ENCODE measurements at regions not wholly inside any gene's neighbourhood (a gene's known extent, or its start where the extent isn't known, plus 50 kb on each side); places are given as distances from the start of the nearest gene placed in this dataset.

DNA sequence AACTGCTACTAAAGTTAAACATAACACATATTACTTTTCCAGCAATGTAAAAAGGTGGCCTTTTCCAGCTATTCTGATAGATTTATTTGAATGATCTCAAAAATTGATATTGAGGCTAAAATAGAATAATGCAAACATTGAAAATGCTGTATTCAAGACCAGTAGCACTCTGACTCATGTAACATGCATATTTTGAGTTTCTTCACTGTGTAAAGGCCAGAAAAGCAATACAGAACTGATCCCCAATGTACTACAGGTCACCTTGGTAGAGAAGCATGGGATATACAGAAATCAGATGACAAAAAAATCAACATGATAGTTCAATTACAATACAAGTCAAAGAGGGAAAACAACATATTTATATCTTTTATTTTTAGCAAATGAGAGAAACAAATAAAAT is 419.6 kb downstream of the DIPK2A start:
- Mint-ChIP-seq H3K4me3 (no peak overlapping the region), H3K36me3 (ENCODE audit: low read depth) (no peaks in the 10 kb centered on the region), H3K27ac (no peak overlapping the region), H3K4me1 (peaks cover 6% of the 10 kb centered on the region; the same call in 1 of the 3 replicates), H3K27me3 (ENCODE audit: insufficient read depth, low read depth, poor library complexity) (no peaks in the 10 kb centered on the region), H3K9me3 (no peaks in the 10 kb centered on the region)
- no peaks in the 10 kb centered on the region for H3K4me1 ChIP-seq (ENCODE audit: insufficient read depth)
- ATAC-seq: no peak
- H3K4me2 ChIP-seq: no peak overlapping the region
- TF ChIP-seq, protein P1, sequence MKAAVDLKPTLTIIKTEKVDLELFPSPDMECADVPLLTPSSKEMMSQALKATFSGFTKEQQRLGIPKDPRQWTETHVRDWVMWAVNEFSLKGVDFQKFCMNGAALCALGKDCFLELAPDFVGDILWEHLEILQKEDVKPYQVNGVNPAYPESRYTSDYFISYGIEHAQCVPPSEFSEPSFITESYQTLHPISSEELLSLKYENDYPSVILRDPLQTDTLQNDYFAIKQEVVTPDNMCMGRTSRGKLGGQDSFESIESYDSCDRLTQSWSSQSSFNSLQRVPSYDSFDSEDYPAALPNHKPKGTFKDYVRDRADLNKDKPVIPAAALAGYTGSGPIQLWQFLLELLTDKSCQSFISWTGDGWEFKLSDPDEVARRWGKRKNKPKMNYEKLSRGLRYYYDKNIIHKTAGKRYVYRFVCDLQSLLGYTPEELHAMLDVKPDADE (IDR thresholded peaks at IDR 0.05): no peak
- TF ChIP-seq EZH2phosphoT487 (IDR thresholded peaks at IDR 0.05; ENCODE audit: unreplicated experiment) (no peak), NANOG (IDR thresholded peaks at IDR 0.05; ENCODE audit: borderline replicate concordance) (no peak), POLR2AphosphoS5 (IDR thresholded peaks at IDR 0.05; ENCODE audit: low read depth) (no peak), ZNF462 (CRISPR knock-in tag; IDR thresholded peaks at IDR 0.05) (no peak)
- no peak overlapping the region for H3K4me3 ChIP-seq
- H3K27me3 ChIP-seq (ENCODE audit: insufficient read depth): no peaks in the 10 kb centered on the region
- H3K9me2 ChIP-seq (ENCODE audit: insufficient read depth): 0 out of 2 replicates have a peak, but pooled peaks cover 4% of the 10 kb centered on the region
- no peaks in the 10 kb centered on the region for H3K36me3 ChIP-seq (ENCODE audit: insufficient read depth)
- no peak overlapping the region for H2AFZ ChIP-seq
- H3F3A ChIP-seq (replicated peaks; ENCODE audit: low read depth): no peaks in the 10 kb centered on the region
- no peak for DNase-seq (ENCODE audit: low spot score)
- no peak overlapping the region for H3K27ac ChIP-seq (ENCODE audit: low read depth)
- H4K20me1 ChIP-seq (replicated peaks; ENCODE audit: insufficient read depth): no peaks in the 10 kb centered on the region
- no peaks in the 10 kb centered on the region for H3K79me2 ChIP-seq (replicated peaks; ENCODE audit: insufficient read depth)

DNA sequence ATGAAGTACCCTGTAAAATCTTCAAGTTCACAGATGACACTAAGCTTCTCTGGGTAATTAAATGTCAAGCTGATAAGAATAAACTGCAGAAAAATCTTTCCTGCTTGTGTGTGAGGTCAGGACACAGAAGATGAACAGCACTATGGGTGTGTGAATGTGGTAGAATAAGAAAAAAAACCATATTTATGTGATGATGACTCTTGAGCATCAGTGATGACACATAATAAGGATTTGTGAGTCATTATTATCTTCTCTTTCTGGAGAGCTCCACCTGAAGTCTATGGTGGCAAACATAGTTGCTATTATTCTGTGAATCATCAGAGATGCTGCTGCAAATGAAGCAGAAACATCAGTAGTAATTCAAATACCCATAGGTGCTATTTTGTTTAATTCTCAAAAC is 422.4 kb downstream of the DIPK2A start:
- H3K4me3 Mint-ChIP-seq: no peak overlapping the region
- no peak for ATAC-seq
- no peaks in the 10 kb centered on the region for H3K27me3 Mint-ChIP-seq (ENCODE audit: insufficient read depth, low read depth, poor library complexity)
- H3K9me3 Mint-ChIP-seq: no peaks in the 10 kb centered on the region; the same call in 1 of the 3 replicates
- Histone ChIP-seq H3K4me3 (no peak overlapping the region), H3K27ac (ENCODE audit: low read depth) (no peak overlapping the region), H3K27me3 (ENCODE audit: insufficient read depth) (no peaks in the 10 kb centered on the region), H2AFZ (no peak overlapping the region), H3K9me2 (ENCODE audit: insufficient read depth) (peaks cover 4% of the 10 kb centered on the region; the same call in 1 of the 2 replicates), H3F3A (replicated peaks; ENCODE audit: low read depth) (no peaks in the 10 kb centered on the region), H3K4me2 (no peak overlapping the region), H4K20me1 (replicated peaks; ENCODE audit: insufficient read depth) (no peaks in the 10 kb centered on the region), H3K79me2 (replicated peaks; ENCODE audit: insufficient read depth) (no peaks in the 10 kb centered on the region), H3K36me3 (ENCODE audit: insufficient read depth) (no peaks in the 10 kb centered on the region), H3K4me1 (ENCODE audit: insufficient read depth) (no peaks in the 10 kb centered on the region)
- H3K4me1 Mint-ChIP-seq: peaks cover 6% of the 10 kb centered on the region; the same call in 1 of the 3 replicates
- no peak overlapping the region for H3K27ac Mint-ChIP-seq
- no peak for DNase-seq (ENCODE audit: low spot score)
- H3K36me3 Mint-ChIP-seq (ENCODE audit: low read depth): no peaks in the 10 kb centered on the region
- TF ChIP-seq, protein P1 (IDR thresholded peaks at IDR 0.05): no peak
